ENCODE measurements at regions not wholly inside any gene's neighbourhood (a gene's known extent, or its start where the extent isn't known, plus 50 kb on each side); places are given as distances from the start of the nearest gene placed in this dataset.

GRCh38 chr20:10916312-10916711 lies 242.5 kb upstream of the JAG1 start:
- peaks cover 0 to 4% (median 0%) of the 10 kb centered on the region in 5 experiments for H3K27me3 ChIP-seq (replicated peaks in 2 of 5; ENCODE audit: control insufficient read depth in 4 of 5, insufficient read depth in 5 of 5, low read length in 4 of 5)
- no peak overlapping the region for H3K4me3 ChIP-seq (ENCODE audit: control insufficient read depth in 1 of 7, extremely low read depth in 1 of 7, insufficient read depth in 4 of 7, low read depth in 2 of 7, low read length in 6 of 7)
- no peak for DNase-seq
- H3K4me1 ChIP-seq (ENCODE audit: control extremely low read depth in 1 of 4, control insufficient read depth in 4 of 4, insufficient read depth in 4 of 4, low read length in 3 of 4), result no peaks in the 10 kb centered on the region
- no peak overlapping the region for H3K27ac ChIP-seq (ENCODE audit: insufficient read depth in 1 of 2, low read depth in 1 of 2, low read length in 2 of 2, poor library complexity in 1 of 2, severe bottlenecking in 2 of 2)
- no peaks in the 10 kb centered on the region for H3K36me3 ChIP-seq (ENCODE audit: control insufficient read depth in 4 of 4, insufficient read depth in 4 of 4, low read length in 3 of 4)
- ChIA-PET POLR2A (no interaction called here), CTCF (no interaction called here)
- 60% methylated on average over 1 of the region's 1 CpG for WGBS (ENCODE audit: insufficient coverage)
- H3K9me3 ChIP-seq (ENCODE audit: control extremely low read depth in 1 of 5, control insufficient read depth in 4 of 5, insufficient read depth in 2 of 5, low read depth in 1 of 5, low read length in 4 of 5), result no peaks in the 10 kb centered on the region

DNA sequence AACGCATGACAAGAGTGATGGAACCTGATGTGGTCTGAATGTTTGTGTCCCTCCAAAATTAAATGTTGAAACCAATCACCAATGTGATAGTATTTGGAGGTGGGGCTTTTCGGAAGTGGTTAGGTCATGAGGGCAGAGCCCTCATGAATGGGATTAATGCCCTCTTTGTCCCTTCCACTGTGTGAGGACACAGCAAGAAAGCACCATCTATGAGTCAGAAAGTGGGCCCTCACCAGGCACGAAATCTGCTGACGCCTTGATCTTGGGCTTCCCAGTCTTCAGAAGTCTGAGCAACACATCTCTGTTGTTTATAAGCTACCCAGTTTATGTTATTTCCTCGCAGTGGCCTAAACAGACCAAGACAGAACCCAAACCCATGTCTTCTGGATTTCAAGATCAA lies 244.0 kb upstream of the JAG1 start:
- peaks cover 0 to 4% (median 0%) of the 10 kb centered on the region in 5 experiments for H3K27me3 ChIP-seq (replicated peaks in 2 of 5; ENCODE audit: control insufficient read depth in 4 of 5, insufficient read depth in 5 of 5, low read length in 4 of 5)
- DNase-seq, result no peak
- H3K4me3 ChIP-seq (ENCODE audit: control insufficient read depth in 1 of 7, extremely low read depth in 1 of 7, insufficient read depth in 4 of 7, low read depth in 2 of 7, low read length in 6 of 7), result no peak overlapping the region
- WGBS (ENCODE audit: insufficient coverage), result 98% methylated on average over 4 of the region's 5 CpGs
- H3K36me3 ChIP-seq (ENCODE audit: control insufficient read depth in 4 of 4, insufficient read depth in 4 of 4, low read length in 3 of 4), result no peaks in the 10 kb centered on the region
- H3K27ac ChIP-seq (ENCODE audit: insufficient read depth in 1 of 2, low read depth in 1 of 2, low read length in 2 of 2, poor library complexity in 1 of 2, severe bottlenecking in 2 of 2), result no peak overlapping the region
- H3K9me3 ChIP-seq (ENCODE audit: control extremely low read depth in 1 of 5, control insufficient read depth in 4 of 5, insufficient read depth in 2 of 5, low read depth in 1 of 5, low read length in 4 of 5), result no peaks in the 10 kb centered on the region
- CTCF ChIA-PET, result no interaction called here
- POLR2A ChIA-PET, result no interaction called here
- H3K4me1 ChIP-seq (ENCODE audit: control extremely low read depth in 1 of 4, control insufficient read depth in 4 of 4, insufficient read depth in 4 of 4, low read length in 3 of 4), result no peaks in the 10 kb centered on the region

DNA sequence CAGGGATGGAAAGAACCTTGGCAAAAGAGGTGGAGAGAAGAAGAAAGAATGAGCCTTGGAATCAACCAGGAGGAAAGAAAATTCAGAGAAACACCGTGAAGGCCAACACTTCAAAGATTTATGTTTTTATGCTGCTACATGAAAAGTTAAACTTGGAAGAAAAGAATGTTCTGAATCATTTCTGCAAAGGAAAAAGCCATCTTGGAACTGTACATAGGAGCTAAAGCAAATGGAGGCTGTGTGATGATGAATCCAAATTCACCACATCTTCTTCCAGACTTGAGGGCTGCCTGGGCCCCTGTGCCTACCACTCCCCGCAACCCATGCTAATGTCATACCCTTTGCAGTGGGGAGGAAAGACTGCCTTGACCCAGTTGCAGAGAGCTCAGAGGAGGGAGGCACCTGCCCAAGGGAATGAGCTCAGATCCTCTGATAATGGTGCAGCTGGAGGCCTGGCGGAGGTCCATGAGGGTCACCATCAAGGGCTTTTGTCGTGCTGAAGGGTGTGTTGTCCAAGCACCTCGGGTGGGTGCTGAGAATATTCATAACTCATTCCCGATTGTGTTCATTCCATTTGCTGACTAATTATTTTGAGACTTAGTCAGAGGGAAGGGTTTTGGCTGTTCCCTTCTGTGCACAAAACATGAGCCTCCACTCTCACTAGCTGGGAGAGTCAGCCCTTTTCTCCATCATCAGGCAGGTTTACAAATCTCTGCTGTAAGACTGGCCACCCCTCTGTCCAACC lies 245.8 kb upstream of the JAG1 start:
- Histone ChIP-seq H3K36me3 (ENCODE audit: control insufficient read depth in 4 of 4, insufficient read depth in 4 of 4, low read length in 3 of 4) (no peaks in the 10 kb centered on the region), H3K9me3 (ENCODE audit: control extremely low read depth in 1 of 5, control insufficient read depth in 4 of 5, insufficient read depth in 2 of 5, low read depth in 1 of 5, low read length in 4 of 5) (no peaks in the 10 kb centered on the region), H3K27ac (ENCODE audit: insufficient read depth in 1 of 2, low read depth in 1 of 2, low read length in 2 of 2, poor library complexity in 1 of 2, severe bottlenecking in 2 of 2) (no peak overlapping the region), H3K4me3 (ENCODE audit: control insufficient read depth in 1 of 7, extremely low read depth in 1 of 7, insufficient read depth in 4 of 7, low read depth in 2 of 7, low read length in 6 of 7) (no peak overlapping the region), H3K27me3 (replicated peaks in 2 of 5; ENCODE audit: control insufficient read depth in 4 of 5, insufficient read depth in 5 of 5, low read length in 4 of 5) (peaks cover 0 to 7% (median 0%) of the 10 kb centered on the region in 5 experiments), H3K4me1 (ENCODE audit: control extremely low read depth in 1 of 4, control insufficient read depth in 4 of 4, insufficient read depth in 4 of 4, low read length in 3 of 4) (no peaks in the 10 kb centered on the region)
- WGBS (ENCODE audit: insufficient coverage), result 91% methylated on average over 6 of the region's 6 CpGs
- ChIA-PET POLR2A (no interaction called here), CTCF (no interaction called here)
- no peak for DNase-seq

GRCh38 chr20:10920396-10920795 lies 246.6 kb upstream of the JAG1 start:
- DNase-seq, result no peak
- POLR2A ChIA-PET, result no interaction called here
- CTCF ChIA-PET, result no interaction called here
- whole genome bisulfite sequencing (ENCODE audit: insufficient coverage), result 93% methylated on average over 1 of the region's 2 CpGs
- Histone ChIP-seq H3K27ac (ENCODE audit: insufficient read depth in 1 of 2, low read depth in 1 of 2, low read length in 2 of 2, poor library complexity in 1 of 2, severe bottlenecking in 2 of 2) (no peak overlapping the region), H3K36me3 (ENCODE audit: control insufficient read depth in 4 of 4, insufficient read depth in 4 of 4, low read length in 3 of 4) (no peaks in the 10 kb centered on the region), H3K9me3 (ENCODE audit: control extremely low read depth in 1 of 5, control insufficient read depth in 4 of 5, insufficient read depth in 2 of 5, low read depth in 1 of 5, low read length in 4 of 5) (no peaks in the 10 kb centered on the region), H3K4me1 (ENCODE audit: control extremely low read depth in 1 of 4, control insufficient read depth in 4 of 4, insufficient read depth in 4 of 4, low read length in 3 of 4) (no peaks in the 10 kb centered on the region), H3K27me3 (replicated peaks in 2 of 5; ENCODE audit: control insufficient read depth in 4 of 5, insufficient read depth in 5 of 5, low read length in 4 of 5) (peaks cover 0 to 7% (median 0%) of the 10 kb centered on the region in 5 experiments), H3K4me3 (ENCODE audit: control insufficient read depth in 1 of 7, extremely low read depth in 1 of 7, insufficient read depth in 4 of 7, low read depth in 2 of 7, low read length in 6 of 7) (no peak overlapping the region)

- ChIA-PET POLR2A (no interaction called here), CTCF (interaction anchor here (1.3 kb wide), 1 partner anchor 9 kb away, joined by 3 read pairs; no protein-coding TSS in a partner anchor)
- H3K27ac ChIP-seq (ENCODE audit: insufficient read depth in 1 of 2, low read depth in 1 of 2, low read length in 2 of 2, poor library complexity in 1 of 2, severe bottlenecking in 2 of 2), result no peak overlapping the region
- H3K9me3 ChIP-seq (ENCODE audit: control extremely low read depth in 1 of 5, control insufficient read depth in 4 of 5, insufficient read depth in 2 of 5, low read depth in 1 of 5, low read length in 4 of 5), result no peaks in the 10 kb centered on the region
- no CpG with 5 or more reads among the region's 2 CpGs for WGBS (ENCODE audit: insufficient coverage)
- H3K4me3 ChIP-seq (ENCODE audit: control insufficient read depth in 1 of 7, extremely low read depth in 1 of 7, insufficient read depth in 4 of 7, low read depth in 2 of 7, low read length in 6 of 7), result no peak overlapping the region
- no peaks in the 10 kb centered on the region for H3K36me3 ChIP-seq (ENCODE audit: control insufficient read depth in 4 of 4, insufficient read depth in 4 of 4, low read length in 3 of 4)
- H3K4me1 ChIP-seq (ENCODE audit: control extremely low read depth in 1 of 4, control insufficient read depth in 4 of 4, insufficient read depth in 4 of 4, low read length in 3 of 4), result no peaks in the 10 kb centered on the region
- DNase-seq, result no peak
- peaks cover 0 to 7% (median 0%) of the 10 kb centered on the region in 5 experiments for H3K27me3 ChIP-seq (replicated peaks in 2 of 5; ENCODE audit: control insufficient read depth in 4 of 5, insufficient read depth in 5 of 5, low read length in 4 of 5)
These were observed 247.8 kb upstream of the JAG1 start for GRCh38 chr20:10921491-10922010.

DNA sequence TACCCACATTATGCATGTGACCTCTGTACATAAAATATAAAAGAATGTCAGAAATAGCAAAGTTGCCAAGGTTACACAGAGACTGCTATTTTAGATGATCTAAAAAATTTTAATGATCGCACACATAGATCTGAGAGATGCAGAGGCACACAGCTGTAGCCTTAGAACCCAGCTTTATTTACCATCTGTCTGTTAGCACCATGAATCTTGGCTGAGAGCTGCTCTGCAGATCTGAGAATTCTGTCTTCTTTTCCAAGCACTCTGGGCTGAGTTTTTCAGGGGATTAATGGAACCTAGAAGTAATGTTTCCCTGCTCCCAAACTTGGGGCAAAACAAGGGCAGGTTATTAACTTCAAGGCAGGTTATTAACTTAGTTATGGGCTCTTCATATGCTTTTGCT lies 248.7 kb upstream of the JAG1 start:
- Histone ChIP-seq H3K27me3 (replicated peaks in 2 of 5; ENCODE audit: control insufficient read depth in 4 of 5, insufficient read depth in 5 of 5, low read length in 4 of 5) (peaks cover 0 to 7% (median 0%) of the 10 kb centered on the region in 5 experiments), H3K4me3 (ENCODE audit: control insufficient read depth in 1 of 7, extremely low read depth in 1 of 7, insufficient read depth in 4 of 7, low read depth in 2 of 7, low read length in 6 of 7) (no peak overlapping the region), H3K9me3 (ENCODE audit: control extremely low read depth in 1 of 5, control insufficient read depth in 4 of 5, insufficient read depth in 2 of 5, low read depth in 1 of 5, low read length in 4 of 5) (no peaks in the 10 kb centered on the region), H3K4me1 (ENCODE audit: control extremely low read depth in 1 of 4, control insufficient read depth in 4 of 4, insufficient read depth in 4 of 4, low read length in 3 of 4) (no peaks in the 10 kb centered on the region), H3K27ac (ENCODE audit: insufficient read depth in 1 of 2, low read depth in 1 of 2, low read length in 2 of 2, poor library complexity in 1 of 2, severe bottlenecking in 2 of 2) (no peak overlapping the region), H3K36me3 (ENCODE audit: control insufficient read depth in 4 of 4, insufficient read depth in 4 of 4, low read length in 3 of 4) (no peaks in the 10 kb centered on the region)
- POLR2A ChIA-PET, result no interaction called here
- CTCF ChIA-PET, result interaction anchor here (1.3 kb wide), 1 partner anchor 8 kb away, joined by 3 read pairs; no protein-coding TSS in a partner anchor
- no peak for DNase-seq
- 100% methylated on average over 1 of the region's 1 CpG for WGBS (ENCODE audit: insufficient coverage)

GRCh38 chr20:10922941-10923340 lies 249.1 kb upstream of the JAG1 start:
- Histone ChIP-seq H3K4me3 (ENCODE audit: control insufficient read depth in 1 of 7, extremely low read depth in 1 of 7, insufficient read depth in 4 of 7, low read depth in 2 of 7, low read length in 6 of 7) (no peak overlapping the region), H3K36me3 (ENCODE audit: control insufficient read depth in 4 of 4, insufficient read depth in 4 of 4, low read length in 3 of 4) (no peaks in the 10 kb centered on the region), H3K27me3 (replicated peaks in 2 of 5; ENCODE audit: control insufficient read depth in 4 of 5, insufficient read depth in 5 of 5, low read length in 4 of 5) (peaks cover 0 to 5% (median 0%) of the 10 kb centered on the region in 5 experiments), H3K9me3 (ENCODE audit: control extremely low read depth in 1 of 5, control insufficient read depth in 4 of 5, insufficient read depth in 2 of 5, low read depth in 1 of 5, low read length in 4 of 5) (no peaks in the 10 kb centered on the region), H3K4me1 (ENCODE audit: control extremely low read depth in 1 of 4, control insufficient read depth in 4 of 4, insufficient read depth in 4 of 4, low read length in 3 of 4) (no peaks in the 10 kb centered on the region), H3K27ac (ENCODE audit: insufficient read depth in 1 of 2, low read depth in 1 of 2, low read length in 2 of 2, poor library complexity in 1 of 2, severe bottlenecking in 2 of 2) (no peak overlapping the region)
- DNase-seq, result no peak
- POLR2A ChIA-PET, result no interaction called here
- CTCF ChIA-PET, result no interaction called here
- WGBS (ENCODE audit: insufficient coverage), result 87% methylated on average over 4 of the region's 6 CpGs
